Neural progenitor cell (in vitro differentiated cells): ENCODE measurements at regions not wholly inside any gene's neighbourhood (a gene's known extent, or its start where the extent isn't known, plus 50 kb on each side); places are given as distances from the start of the nearest gene placed in this dataset.

Source experiments
- EZH2phosphoT487 ChIP-seq: fragments of 200-600 bp; sonication (generic); IDR thresholded peaks from 2 replicates; pipeline ENCODE4 v1.6.1; 2017; ENCODE audit warnings: antibody characterized with exemption
- TF ChIP-seq, protein P1 (sequence below): fragments of 200-600 bp; sonication (generic); IDR thresholded peaks from 2 replicates; pipeline ENCODE4 v1.5.1; 2017; ENCODE audit warnings: antibody characterized with exemption, mild to moderate bottlenecking

DNA sequence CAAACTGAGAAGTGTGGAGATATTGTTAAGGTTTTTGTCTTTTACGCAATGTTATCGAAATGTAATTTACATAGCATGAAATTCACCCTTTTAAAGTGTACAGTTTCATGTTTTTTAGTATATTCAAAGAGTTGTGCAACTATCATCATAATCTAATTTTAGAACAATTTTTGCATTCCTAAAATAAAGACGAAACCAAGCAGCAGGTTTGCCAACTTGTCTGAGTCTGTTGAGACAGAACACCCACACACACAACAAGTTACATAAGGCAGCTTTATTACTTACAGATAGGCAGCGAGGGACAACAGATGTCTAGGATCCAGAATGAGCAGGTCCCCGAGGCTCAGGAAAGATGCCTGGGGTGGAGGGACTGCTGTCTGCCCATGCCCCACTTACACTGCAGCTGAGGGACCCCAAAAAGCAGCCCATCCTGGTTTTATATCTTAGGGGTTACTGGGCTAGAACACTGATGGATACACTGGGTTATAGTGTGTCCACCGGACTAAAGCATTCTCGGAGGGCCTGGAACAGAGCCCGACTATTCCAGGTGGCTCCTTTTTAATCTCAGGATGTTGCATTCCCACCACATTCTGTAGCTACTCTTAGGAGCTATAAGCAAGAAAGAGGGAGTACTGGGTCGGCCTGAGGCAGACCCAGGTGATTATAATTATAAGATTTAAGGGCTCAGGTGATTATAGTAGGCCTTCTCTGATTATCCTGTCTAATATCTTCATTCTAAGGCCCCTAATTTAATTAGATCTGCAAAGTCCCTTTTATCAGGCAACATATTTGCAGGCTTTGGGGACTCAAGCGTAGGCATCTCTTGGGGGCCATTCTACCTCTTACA, 150.2 kb upstream of the DOK6 start:
- TF ChIP-seq, protein P1, sequence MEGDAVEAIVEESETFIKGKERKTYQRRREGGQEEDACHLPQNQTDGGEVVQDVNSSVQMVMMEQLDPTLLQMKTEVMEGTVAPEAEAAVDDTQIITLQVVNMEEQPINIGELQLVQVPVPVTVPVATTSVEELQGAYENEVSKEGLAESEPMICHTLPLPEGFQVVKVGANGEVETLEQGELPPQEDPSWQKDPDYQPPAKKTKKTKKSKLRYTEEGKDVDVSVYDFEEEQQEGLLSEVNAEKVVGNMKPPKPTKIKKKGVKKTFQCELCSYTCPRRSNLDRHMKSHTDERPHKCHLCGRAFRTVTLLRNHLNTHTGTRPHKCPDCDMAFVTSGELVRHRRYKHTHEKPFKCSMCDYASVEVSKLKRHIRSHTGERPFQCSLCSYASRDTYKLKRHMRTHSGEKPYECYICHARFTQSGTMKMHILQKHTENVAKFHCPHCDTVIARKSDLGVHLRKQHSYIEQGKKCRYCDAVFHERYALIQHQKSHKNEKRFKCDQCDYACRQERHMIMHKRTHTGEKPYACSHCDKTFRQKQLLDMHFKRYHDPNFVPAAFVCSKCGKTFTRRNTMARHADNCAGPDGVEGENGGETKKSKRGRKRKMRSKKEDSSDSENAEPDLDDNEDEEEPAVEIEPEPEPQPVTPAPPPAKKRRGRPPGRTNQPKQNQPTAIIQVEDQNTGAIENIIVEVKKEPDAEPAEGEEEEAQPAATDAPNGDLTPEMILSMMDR, result no peak
- TF ChIP-seq EZH2phosphoT487, result no peak
